CD4-positive, alpha-beta T cell (primary cell): ENCODE measurements at regions not wholly inside any gene's neighbourhood (a gene's known extent, or its start where the extent isn't known, plus 50 kb on each side); places are given as distances from the start of the nearest gene placed in this dataset.

ENCODE experiments used
- ATAC-seq: fragments of 200-7000 bp; cut with Tn5 transposase; one replicate; pipeline ENCODE4 v1.10.0; 2022; ENCODE audit warnings: mild to moderate bottlenecking; ENCODE audit not compliant: poor library complexity
- CTCF ChIA-PET: fragments of 350-600 bp; sonication (Branson Sonifier 250); formaldehyde crosslinking; loops from one replicate; lab custom pipeline; 2021; ENCODE audit warnings: antibody characterized with exemption, inconsistent platforms; lab: Charles Lee
- POLR2A ChIA-PET: fragments of 350-600 bp; sonication (Branson Sonifier 250); formaldehyde crosslinking; loops from one replicate; lab custom pipeline; 2021; ENCODE audit warnings: antibody characterized with exemption, inconsistent platforms; lab: Charles Lee
- DNase-seq, 14 experiments: peaks; one replicate each; pipeline ENCODE4 v3.0.0-alpha.2; 2013 to 2020; ENCODE audit warnings: mixed read lengths in 2 of 14
- H3K27ac ChIP-seq, 2 donors: one replicate each; pipeline versions ENCODE4 v1.5.1 to v1.7.0; 2013; ENCODE audit warnings: low read length in 2 of 2, low read depth in 1 of 2, mild to moderate bottlenecking in 1 of 2
- H3K27me3 ChIP-seq, 2 experiments: 1 replicate in 1 of 2; 2 replicates in 1 of 2; pipeline versions ENCODE4 v1.6.1 to v1.7.0; 2013; ENCODE audit warnings: low read length in 2 of 2, control low read depth in 1 of 2, mild to moderate bottlenecking in 1 of 2, moderate library complexity in 1 of 2; ENCODE audit not compliant: insufficient read depth in 2 of 2, control insufficient read depth in 1 of 2
- H3K36me3 ChIP-seq: one replicate; pipeline ENCODE4 v1.6.1; 2013; ENCODE audit warnings: low read length, control low read depth; ENCODE audit not compliant: insufficient read depth
- H3K4me1 ChIP-seq: one replicate; pipeline ENCODE4 v1.6.1; 2013; ENCODE audit warnings: low read length, control low read depth; ENCODE audit not compliant: insufficient read depth
- H3K4me3 ChIP-seq: one replicate; pipeline ENCODE4 v1.5.1; 2013; ENCODE audit warnings: mild to moderate bottlenecking, low read length, moderate library complexity
- H3K9me3 ChIP-seq, 2 experiments: 1 replicate in 1 of 2; 2 replicates in 1 of 2; pipeline versions ENCODE4 v1.6.1 to v1.7.0; 2013; ENCODE audit warnings: low read length in 2 of 2, mild to moderate bottlenecking in 2 of 2, control low read depth in 1 of 2, moderate library complexity in 1 of 2; ENCODE audit not compliant: control insufficient read depth in 1 of 2, insufficient read depth in 1 of 2
- H3K27ac Mint-ChIP-seq: one replicate; pipeline ENCODE4 v1.8.0; 2020; ENCODE audit warnings: mixed read lengths
- H3K27me3 Mint-ChIP-seq: one replicate; pipeline ENCODE4 v1.8.0; 2021; ENCODE audit warnings: mixed read lengths
- H3K36me3 Mint-ChIP-seq: one replicate; pipeline ENCODE4 v1.8.0; 2021; ENCODE audit warnings: low read depth, mixed read lengths
- H3K4me1 Mint-ChIP-seq: one replicate; pipeline ENCODE4 v1.8.0; 2021; ENCODE audit warnings: low read depth, mixed read lengths
- H3K4me3 Mint-ChIP-seq: one replicate; pipeline ENCODE4 v1.8.0; 2020; ENCODE audit warnings: mild to moderate bottlenecking, mixed read lengths
- H3K9me3 Mint-ChIP-seq: one replicate; pipeline ENCODE4 v1.8.0; 2020; ENCODE audit warnings: mixed read lengths
- intact Hi-C, 2 experiments: fragments of 100-400 bp; cut with DNase I in 1 of 2; cut with micrococcal nuclease in 1 of 2; formaldehyde crosslinking; loops; one replicate each; pipeline versions ENCODE4 v1.15.1 to v1.9.0; 2023 to 2025; cut with DNase I, micrococcal nuclease
- TF ChIP-seq, protein P1 (sequence below): fragments of 200-600 bp; IDR thresholded peaks from one replicate; pipeline ENCODE4 v1.8.0; 2022; ENCODE audit warnings: antibody characterized with exemption, mild to moderate bottlenecking

DNA sequence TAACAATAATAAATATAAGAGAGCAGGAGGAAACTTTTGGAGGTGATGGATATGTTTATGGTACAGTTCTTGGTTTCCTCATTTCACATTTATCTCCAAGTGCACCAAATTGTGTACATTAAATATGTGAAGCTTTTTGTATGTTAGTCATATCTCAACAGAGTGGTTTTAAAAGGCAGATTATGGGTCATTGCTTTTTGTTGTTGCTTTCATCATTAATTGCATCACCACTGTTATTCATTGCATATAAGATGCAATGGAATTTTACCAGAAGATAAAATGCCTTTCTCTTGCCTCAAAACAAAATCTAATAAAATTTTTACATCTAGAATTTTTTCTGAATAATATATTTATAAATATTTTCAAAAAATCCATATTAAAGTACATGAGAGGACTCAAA, 1198.9 kb upstream of the GBE1 start:
- Mint-ChIP-seq H3K27me3 (no peaks in the 10 kb centered on the region), H3K4me1 (no peaks in the 10 kb centered on the region), H3K4me3 (no peak overlapping the region), H3K9me3 (peaks cover 3% of the 10 kb centered on the region), H3K36me3 (no peaks in the 10 kb centered on the region), H3K27ac (no peak overlapping the region)
- H3K9me3 ChIP-seq, result peaks cover 0 to 4% of the 10 kb centered on the region in 2 experiments
- CTCF ChIA-PET, result no interaction called here
- H3K27me3 ChIP-seq, result no peaks in the 10 kb centered on the region
- ATAC-seq, result no peak
- H3K27ac ChIP-seq, result no peak overlapping the region
- TF ChIP-seq, protein P1, sequence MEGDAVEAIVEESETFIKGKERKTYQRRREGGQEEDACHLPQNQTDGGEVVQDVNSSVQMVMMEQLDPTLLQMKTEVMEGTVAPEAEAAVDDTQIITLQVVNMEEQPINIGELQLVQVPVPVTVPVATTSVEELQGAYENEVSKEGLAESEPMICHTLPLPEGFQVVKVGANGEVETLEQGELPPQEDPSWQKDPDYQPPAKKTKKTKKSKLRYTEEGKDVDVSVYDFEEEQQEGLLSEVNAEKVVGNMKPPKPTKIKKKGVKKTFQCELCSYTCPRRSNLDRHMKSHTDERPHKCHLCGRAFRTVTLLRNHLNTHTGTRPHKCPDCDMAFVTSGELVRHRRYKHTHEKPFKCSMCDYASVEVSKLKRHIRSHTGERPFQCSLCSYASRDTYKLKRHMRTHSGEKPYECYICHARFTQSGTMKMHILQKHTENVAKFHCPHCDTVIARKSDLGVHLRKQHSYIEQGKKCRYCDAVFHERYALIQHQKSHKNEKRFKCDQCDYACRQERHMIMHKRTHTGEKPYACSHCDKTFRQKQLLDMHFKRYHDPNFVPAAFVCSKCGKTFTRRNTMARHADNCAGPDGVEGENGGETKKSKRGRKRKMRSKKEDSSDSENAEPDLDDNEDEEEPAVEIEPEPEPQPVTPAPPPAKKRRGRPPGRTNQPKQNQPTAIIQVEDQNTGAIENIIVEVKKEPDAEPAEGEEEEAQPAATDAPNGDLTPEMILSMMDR, result no peak
- no peaks in the 10 kb centered on the region for H3K4me1 ChIP-seq
- POLR2A ChIA-PET, result no interaction called here
- intact Hi-C loops, result no loop called here
- DNase-seq, result no peak
- no peaks in the 10 kb centered on the region for H3K36me3 ChIP-seq
- no peak overlapping the region for H3K4me3 ChIP-seq

DNA sequence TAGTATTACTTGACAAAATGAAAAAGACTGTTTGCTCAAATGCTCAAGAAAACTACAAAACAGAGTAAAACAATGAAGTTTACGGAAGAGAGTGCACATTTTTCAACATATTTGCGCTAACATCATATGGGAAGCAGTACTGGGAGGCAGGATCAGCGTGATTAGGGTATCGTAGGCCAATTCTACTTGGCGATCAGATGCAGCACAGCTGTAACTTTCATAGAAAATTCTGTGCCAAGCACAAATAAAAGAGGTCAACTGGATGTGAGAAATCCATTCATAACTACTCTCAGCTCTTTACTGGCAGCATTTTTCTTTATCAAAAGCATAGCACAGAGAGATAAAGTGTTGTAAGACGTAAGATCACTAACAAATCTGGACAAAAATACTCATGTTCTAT, 1196.3 kb upstream of the GBE1 start:
- Mint-ChIP-seq H3K4me1 (no peaks in the 10 kb centered on the region), H3K4me3 (no peak overlapping the region), H3K36me3 (no peaks in the 10 kb centered on the region), H3K27me3 (no peaks in the 10 kb centered on the region), H3K27ac (no peak overlapping the region), H3K9me3 (peaks cover 5% of the 10 kb centered on the region)
- DNase-seq (no peak), ATAC-seq (no peak)
- POLR2A ChIA-PET, result no interaction called here
- Histone ChIP-seq H3K36me3 (no peaks in the 10 kb centered on the region), H3K4me1 (no peaks in the 10 kb centered on the region), H3K27ac (no peak overlapping the region), H3K27me3 (no peaks in the 10 kb centered on the region), H3K9me3 (no peaks in the 10 kb centered on the region), H3K4me3 (no peak overlapping the region)
- CTCF ChIA-PET, result no interaction called here
- TF ChIP-seq, protein P1, result no peak
- intact Hi-C loops, result no loop called here

DNA sequence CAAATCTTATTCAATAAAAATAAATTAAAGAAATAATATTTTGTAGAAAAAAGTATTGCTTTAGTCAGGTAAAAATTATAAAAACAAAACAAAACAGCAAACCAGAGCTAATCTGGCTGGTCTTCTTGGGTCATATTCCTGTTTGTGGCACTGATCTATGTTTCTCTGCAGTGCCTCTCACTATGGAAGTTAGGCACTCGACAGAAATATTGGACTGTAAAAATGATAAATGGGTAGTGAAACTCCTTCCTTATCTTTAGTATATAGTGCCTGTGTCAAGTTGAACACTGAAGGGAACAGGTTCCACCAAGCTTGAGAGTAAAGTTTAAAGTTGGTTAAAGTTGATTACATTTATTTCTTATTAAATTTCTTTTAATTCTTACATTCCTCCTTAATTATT, 1195.6 kb upstream of the GBE1 start:
- Histone ChIP-seq H3K9me3 (no peaks in the 10 kb centered on the region), H3K27ac (no peak overlapping the region), H3K4me3 (no peak overlapping the region), H3K27me3 (no peaks in the 10 kb centered on the region), H3K36me3 (no peaks in the 10 kb centered on the region), H3K4me1 (no peaks in the 10 kb centered on the region)
- no peaks in the 10 kb centered on the region for H3K4me1 Mint-ChIP-seq
- no peaks in the 10 kb centered on the region for H3K27me3 Mint-ChIP-seq
- no peak overlapping the region for H3K27ac Mint-ChIP-seq
- H3K4me3 Mint-ChIP-seq, result no peak overlapping the region
- DNase-seq (no peak), ATAC-seq (no peak)
- TF ChIP-seq, protein P1, result no peak
- ChIA-PET POLR2A (no interaction called here), CTCF (no interaction called here)
- H3K9me3 Mint-ChIP-seq, result peaks cover 5% of the 10 kb centered on the region
- H3K36me3 Mint-ChIP-seq, result no peaks in the 10 kb centered on the region
- intact Hi-C loops, result no loop called here
